ENCODE measurements at regions not wholly inside any gene's neighbourhood (a gene's known extent, or its start where the extent isn't known, plus 50 kb on each side); places are given as distances from the start of the nearest gene placed in this dataset.

DNA sequence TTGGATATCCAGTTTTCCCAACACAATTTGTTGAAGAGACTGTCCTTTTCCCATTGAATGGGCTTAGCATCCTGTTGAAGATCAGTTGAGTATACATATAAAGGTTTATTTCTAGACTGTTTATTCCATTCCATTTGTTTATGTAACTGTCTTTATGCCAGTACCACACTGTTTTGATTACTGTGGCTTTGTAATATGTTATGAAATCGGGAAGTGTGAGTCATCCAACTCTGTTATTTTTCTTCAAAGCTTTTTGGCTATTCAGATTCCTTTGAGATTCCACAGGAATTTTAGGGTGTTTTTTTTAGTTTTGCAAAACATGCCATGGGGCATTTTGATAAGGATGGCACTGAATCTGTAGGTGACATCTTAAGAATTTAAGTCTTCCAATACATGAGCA is 188.3 kb downstream of the BMP7 start:
- TF ChIP-seq, protein P1, sequence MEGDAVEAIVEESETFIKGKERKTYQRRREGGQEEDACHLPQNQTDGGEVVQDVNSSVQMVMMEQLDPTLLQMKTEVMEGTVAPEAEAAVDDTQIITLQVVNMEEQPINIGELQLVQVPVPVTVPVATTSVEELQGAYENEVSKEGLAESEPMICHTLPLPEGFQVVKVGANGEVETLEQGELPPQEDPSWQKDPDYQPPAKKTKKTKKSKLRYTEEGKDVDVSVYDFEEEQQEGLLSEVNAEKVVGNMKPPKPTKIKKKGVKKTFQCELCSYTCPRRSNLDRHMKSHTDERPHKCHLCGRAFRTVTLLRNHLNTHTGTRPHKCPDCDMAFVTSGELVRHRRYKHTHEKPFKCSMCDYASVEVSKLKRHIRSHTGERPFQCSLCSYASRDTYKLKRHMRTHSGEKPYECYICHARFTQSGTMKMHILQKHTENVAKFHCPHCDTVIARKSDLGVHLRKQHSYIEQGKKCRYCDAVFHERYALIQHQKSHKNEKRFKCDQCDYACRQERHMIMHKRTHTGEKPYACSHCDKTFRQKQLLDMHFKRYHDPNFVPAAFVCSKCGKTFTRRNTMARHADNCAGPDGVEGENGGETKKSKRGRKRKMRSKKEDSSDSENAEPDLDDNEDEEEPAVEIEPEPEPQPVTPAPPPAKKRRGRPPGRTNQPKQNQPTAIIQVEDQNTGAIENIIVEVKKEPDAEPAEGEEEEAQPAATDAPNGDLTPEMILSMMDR (conservative IDR thresholded peaks at IDR 0.05) = no peak
- TF ChIP-seq ZFX (IDR thresholded peaks at IDR 0.05) = no peak
